ENCODE measurements at regions not wholly inside any gene's neighbourhood (a gene's known extent, or its start where the extent isn't known, plus 50 kb on each side); places are given as distances from the start of the nearest gene placed in this dataset.
"Not testable (repeated sequence)": the region's sequence is repeated elsewhere in the genome, so short reads cannot be mapped to it uniquely, and the experiment has no call there.

DNA sequence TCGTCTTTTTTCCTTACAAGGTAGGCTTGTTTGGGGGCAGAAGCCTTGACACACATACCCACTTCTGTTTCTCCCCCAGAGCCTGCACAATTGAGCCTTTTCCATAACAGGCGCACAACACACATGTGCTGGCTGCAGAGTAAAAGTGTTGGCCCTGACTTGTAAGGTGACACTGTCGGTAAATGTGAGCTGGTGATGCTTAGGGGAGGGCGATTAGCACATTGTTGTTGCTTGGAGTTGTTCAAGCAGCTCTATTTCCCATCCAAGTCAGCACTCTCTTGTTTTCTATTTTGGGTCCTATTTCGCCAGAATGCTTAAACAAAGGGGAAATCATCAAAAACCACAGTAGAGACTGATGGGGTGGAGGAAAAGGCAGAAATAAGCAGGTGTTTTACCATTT lies 51.9 kb upstream of the PTPRJ start:
- TF ChIP-seq, protein P1, sequence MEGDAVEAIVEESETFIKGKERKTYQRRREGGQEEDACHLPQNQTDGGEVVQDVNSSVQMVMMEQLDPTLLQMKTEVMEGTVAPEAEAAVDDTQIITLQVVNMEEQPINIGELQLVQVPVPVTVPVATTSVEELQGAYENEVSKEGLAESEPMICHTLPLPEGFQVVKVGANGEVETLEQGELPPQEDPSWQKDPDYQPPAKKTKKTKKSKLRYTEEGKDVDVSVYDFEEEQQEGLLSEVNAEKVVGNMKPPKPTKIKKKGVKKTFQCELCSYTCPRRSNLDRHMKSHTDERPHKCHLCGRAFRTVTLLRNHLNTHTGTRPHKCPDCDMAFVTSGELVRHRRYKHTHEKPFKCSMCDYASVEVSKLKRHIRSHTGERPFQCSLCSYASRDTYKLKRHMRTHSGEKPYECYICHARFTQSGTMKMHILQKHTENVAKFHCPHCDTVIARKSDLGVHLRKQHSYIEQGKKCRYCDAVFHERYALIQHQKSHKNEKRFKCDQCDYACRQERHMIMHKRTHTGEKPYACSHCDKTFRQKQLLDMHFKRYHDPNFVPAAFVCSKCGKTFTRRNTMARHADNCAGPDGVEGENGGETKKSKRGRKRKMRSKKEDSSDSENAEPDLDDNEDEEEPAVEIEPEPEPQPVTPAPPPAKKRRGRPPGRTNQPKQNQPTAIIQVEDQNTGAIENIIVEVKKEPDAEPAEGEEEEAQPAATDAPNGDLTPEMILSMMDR (conservative IDR thresholded peaks at IDR 0.05; ENCODE audit: low read depth, low read length): no peak
- H3K4me3 ChIP-seq (ENCODE audit: low read depth, low read length): no peak overlapping the region
- no peak for DNase-seq (ENCODE audit: low read depth)

DNA sequence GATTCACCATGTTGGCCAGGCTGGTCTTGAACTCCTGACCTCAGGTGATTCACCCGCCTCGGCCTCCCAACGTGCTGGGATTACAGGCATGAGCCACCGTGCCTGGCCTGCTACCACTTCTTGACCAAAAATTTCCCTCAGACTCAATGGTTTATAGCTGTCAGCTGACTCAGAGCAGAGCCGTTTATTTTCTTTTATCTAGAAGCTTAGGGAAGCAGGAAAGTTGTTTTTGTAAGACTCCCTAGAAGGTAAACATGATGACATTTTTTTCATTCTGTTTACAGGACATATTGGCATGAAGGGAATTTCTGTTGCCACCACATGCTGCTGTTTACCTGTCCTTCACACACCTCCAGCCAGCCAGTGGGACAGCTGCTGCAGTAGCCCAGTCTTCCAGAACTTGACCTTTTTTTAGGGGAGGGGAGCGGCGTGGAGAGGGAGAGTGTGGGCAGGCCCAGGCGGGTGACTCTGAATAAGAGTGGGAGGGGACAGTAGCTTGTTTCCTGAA lies 56.1 kb upstream of the PTPRJ start:
- DNase-seq (ENCODE audit: low read depth): peak; percentile 84
- H3K4me3 ChIP-seq (ENCODE audit: low read depth, low read length): no peak overlapping the region
- TF ChIP-seq, protein P1 (conservative IDR thresholded peaks at IDR 0.05; ENCODE audit: low read depth, low read length): no peak

DNA sequence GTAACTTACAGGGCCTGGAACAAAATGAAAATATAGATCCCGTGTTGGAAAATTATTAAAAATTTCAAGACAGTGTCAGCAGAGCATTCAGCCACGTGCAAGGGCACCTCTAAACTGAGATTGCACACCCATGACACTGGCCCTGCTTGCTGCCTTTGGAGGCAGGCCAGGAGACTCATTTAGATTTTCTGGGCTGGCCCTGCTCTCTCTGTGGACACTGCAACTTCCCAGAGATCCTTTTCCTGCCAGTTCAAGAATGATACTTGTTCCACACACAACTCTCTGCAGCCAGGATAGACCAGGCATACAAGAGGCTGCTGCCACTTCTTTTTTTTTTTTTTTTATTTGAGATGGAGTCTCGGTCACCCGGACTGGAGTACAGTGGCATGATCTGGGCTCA lies 56.7 kb upstream of the PTPRJ start:
- H3K4me3 ChIP-seq (ENCODE audit: low read depth, low read length): no peak overlapping the region
- TF ChIP-seq, protein P1 (conservative IDR thresholded peaks at IDR 0.05; ENCODE audit: low read depth, low read length): no peak
- DNase-seq (ENCODE audit: low read depth): no peak

DNA sequence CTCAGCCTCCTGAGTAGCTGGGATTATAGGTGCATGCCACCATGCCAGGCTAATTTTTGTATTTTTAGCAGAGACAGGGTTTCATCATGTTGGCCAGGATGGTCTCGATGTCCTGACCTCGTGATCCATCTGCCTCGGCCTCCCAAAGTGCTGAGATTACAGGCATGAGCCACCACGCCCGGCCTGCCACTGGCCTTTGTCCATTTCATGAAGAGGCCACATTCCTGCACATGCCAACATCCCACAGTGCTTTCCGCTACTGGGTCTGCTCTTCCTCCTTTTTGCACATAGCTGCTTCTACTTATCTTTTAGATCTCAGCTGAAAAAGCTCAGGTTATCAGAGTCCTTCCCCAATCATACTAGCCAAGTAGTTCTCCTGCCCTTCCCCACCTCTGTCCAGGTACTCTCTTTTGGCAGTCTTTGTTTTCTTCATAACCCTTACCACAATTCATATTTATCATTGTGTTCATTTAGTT lies 59.2 kb upstream of the PTPRJ start:
- H3K4me3 ChIP-seq (ENCODE audit: low read depth, low read length); DNase-seq (ENCODE audit: low read depth): not testable (repeated sequence)

DNA sequence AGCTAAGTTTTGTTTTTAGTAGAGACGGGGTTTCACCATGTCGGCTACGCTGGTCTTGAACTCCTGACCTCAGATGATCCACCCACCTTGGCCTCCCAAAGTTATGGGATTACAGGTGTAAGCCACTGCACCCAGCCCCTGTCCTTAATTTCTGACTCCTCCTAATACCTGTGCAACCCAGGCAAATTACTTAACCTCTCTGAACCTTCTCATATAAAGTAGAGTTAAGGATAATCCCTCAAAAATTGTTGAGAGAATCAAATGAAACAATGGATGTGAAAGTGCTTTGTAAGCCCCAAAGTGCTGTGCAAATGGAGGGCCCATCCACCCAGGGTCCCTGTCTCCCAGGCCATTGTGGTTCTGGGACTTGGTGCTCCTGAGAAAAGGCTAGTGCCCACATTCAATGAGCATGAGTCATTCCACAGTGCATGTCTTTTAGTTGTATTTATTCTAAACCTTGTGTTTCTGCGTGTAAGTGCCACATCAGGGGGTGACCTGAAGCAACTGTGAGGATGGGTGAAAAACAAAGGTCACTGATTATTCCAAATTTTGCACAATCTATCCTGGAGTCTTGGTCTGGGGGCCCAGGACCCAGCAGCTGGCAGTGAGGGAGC lies 61.4 kb upstream of the PTPRJ start:
- no peak overlapping the region for H3K4me3 ChIP-seq (ENCODE audit: low read depth, low read length)
- DNase-seq (ENCODE audit: low read depth): no peak
- TF ChIP-seq, protein P1 (conservative IDR thresholded peaks at IDR 0.05; ENCODE audit: low read depth, low read length): no peak

DNA sequence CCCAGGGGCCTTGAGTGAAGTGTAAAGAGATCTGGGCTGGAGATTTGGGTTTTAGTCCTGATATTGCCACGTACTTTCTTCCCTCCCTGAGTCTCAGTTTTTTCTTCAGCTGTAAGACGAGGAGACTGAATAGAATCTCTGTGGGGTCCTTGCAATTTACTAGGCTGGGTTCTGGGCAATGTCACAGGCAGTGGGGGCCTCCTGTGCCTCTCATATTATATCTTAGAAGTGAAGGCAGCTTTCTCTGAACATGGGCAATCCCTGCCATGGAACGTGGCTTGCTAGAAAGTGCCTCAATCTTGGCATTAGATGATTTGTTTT lies 62.0 kb upstream of the PTPRJ start:
- TF ChIP-seq, protein P1 (conservative IDR thresholded peaks at IDR 0.05; ENCODE audit: low read depth, low read length): no peak
- no peak overlapping the region for H3K4me3 ChIP-seq (ENCODE audit: low read depth, low read length)
- no peak for DNase-seq (ENCODE audit: low read depth)

DNA sequence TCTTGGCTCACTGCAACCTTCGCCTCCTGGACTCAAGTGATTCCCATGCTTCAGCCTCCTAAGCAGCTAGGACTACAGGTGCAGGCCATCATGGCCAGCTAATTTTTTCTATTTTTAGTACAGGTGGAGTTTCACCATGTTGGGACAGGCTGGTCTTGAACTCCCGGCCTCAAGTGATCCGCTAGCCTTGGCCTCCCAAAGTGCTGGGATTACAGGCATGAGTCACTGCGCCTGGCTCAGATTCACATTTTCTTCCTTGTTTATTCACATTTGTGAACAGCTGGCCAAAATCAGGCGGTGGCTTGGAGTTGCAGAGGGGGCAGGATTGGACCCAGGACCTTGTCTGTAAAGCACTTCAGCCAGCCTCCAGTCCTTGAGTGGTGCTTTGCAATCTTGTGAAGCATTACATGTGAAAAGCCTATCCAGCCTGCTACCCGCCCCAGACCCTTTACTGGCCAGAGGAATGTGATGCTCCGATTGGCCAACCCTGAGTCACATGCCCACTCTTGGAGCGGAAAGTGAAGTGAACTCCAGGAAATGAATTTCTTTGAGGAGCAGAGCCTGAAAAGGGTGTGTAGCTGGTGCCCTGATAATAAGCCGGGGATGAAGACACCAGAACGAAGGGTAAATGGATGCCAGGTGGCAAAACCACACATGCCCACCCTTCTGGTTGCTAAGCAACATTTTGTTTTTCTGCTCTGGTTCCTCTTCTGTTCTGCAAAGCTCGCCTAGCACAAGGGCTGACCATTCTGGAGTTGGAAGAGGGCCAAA lies 62.6 kb upstream of the PTPRJ start:
- H3K4me3 ChIP-seq (ENCODE audit: low read depth, low read length): no peak overlapping the region
- TF ChIP-seq, protein P1 (conservative IDR thresholded peaks at IDR 0.05; ENCODE audit: low read depth, low read length): no peak
- DNase-seq (ENCODE audit: low read depth): no peak
